ENCODE measurements at regions not wholly inside any gene's neighbourhood (a gene's known extent, or its start where the extent isn't known, plus 50 kb on each side); places are given as distances from the start of the nearest gene placed in this dataset.

- no peaks in the 10 kb centered on the region for H3K79me2 ChIP-seq
- no peak overlapping the region for H3K9ac ChIP-seq
Measured at GRCh38 chr12:86445356-86445755, 189.2 kb upstream of the MGAT4C start.

GRCh38 chr12:86435053-86435452, 178.9 kb upstream of the MGAT4C start:
- H3K9ac ChIP-seq, result no peak overlapping the region
- no peaks in the 10 kb centered on the region for H3K9me3 ChIP-seq (ENCODE audit: control insufficient read depth, low read length)
- no peaks in the 10 kb centered on the region for H3K79me2 ChIP-seq
- no peak overlapping the region for H2AFZ ChIP-seq
- H3K27ac ChIP-seq, result no peak overlapping the region
- no peaks in the 10 kb centered on the region for H3K27me3 ChIP-seq (ENCODE audit: control insufficient read depth, insufficient read depth, low read length)
- no peak overlapping the region for H3K4me3 ChIP-seq (ENCODE audit: low read depth, low read length)
- TF ChIP-seq CTCF (IDR thresholded peaks at IDR 0.05), result no peak
- H3K4me2 ChIP-seq (ENCODE audit: low read length), result no peak overlapping the region
- no peaks in the 10 kb centered on the region for H3K36me3 ChIP-seq (ENCODE audit: control insufficient read depth, insufficient read depth, low read length)
- no peaks in the 10 kb centered on the region for H3K4me1 ChIP-seq

More at GRCh38 chr12:86445356-86445755, 189.2 kb upstream of the MGAT4C start:
- no peaks in the 10 kb centered on the region for H3K27me3 ChIP-seq (ENCODE audit: control insufficient read depth, insufficient read depth, low read length)
- H3K9me3 ChIP-seq (ENCODE audit: control insufficient read depth, low read length), result no peaks in the 10 kb centered on the region
- H3K27ac ChIP-seq, result no peak overlapping the region
- H3K4me2 ChIP-seq (ENCODE audit: low read length), result no peak overlapping the region
- H3K4me1 ChIP-seq, result no peaks in the 10 kb centered on the region
- no peak for TF ChIP-seq CTCF (IDR thresholded peaks at IDR 0.05)
- no peaks in the 10 kb centered on the region for H3K36me3 ChIP-seq (ENCODE audit: control insufficient read depth, insufficient read depth, low read length)
- no peak overlapping the region for H3K4me3 ChIP-seq (ENCODE audit: low read depth, low read length)
- no peak overlapping the region for H2AFZ ChIP-seq

DNA sequence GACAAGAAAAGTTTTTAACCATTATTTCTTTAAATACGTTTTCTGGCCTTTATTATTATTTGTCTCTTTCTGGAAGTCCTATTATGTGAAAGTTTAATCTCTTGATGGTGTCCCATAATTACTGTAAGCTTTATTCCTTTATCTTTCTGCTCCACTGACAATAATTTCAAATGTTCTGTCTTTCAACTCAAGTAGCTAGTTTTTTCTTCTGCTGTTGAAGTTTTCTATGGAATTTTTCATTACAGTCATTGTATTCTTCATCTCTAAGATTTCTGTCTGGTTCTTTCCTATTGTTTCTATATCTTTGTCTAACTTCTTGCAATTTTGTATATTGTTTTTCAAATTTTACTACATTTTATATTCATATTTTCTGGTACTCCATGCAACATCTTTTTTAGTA, 173.6 kb upstream of the MGAT4C start:
- no peak overlapping the region for H2AFZ ChIP-seq
- no peak for TF ChIP-seq CTCF (IDR thresholded peaks at IDR 0.05)
- no peaks in the 10 kb centered on the region for H3K27me3 ChIP-seq (ENCODE audit: control insufficient read depth, insufficient read depth, low read length)
- no peaks in the 10 kb centered on the region for H3K79me2 ChIP-seq
- no peak overlapping the region for H3K4me2 ChIP-seq (ENCODE audit: low read length)
- no peak overlapping the region for H3K4me3 ChIP-seq (ENCODE audit: low read depth, low read length)
- H3K4me1 ChIP-seq, result no peaks in the 10 kb centered on the region
- H3K9me3 ChIP-seq (ENCODE audit: control insufficient read depth, low read length), result no peaks in the 10 kb centered on the region
- no peak overlapping the region for H3K9ac ChIP-seq
- no peak overlapping the region for H3K27ac ChIP-seq
- no peaks in the 10 kb centered on the region for H3K36me3 ChIP-seq (ENCODE audit: control insufficient read depth, insufficient read depth, low read length)

DNA sequence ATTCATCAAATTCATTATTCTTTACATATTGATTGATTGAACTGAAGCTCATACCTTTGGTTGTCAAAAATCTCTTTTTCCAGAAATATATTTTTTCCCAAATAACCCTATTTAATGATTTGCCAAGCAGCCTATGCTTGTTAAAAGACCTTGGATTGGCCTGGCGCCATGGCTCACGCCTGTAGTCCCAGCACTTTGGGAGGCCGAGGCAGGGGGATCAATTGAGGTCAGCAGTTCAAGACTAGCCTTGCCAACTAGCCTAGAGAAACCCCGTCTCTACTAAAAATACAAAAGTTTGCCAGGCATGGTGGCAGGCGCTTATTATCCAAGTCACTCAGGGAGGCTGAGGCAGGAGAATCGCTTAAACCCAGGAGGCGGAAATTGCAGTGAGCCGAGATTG, 165.1 kb upstream of the MGAT4C start:
- H3K4me2 ChIP-seq (ENCODE audit: low read length), result no peak overlapping the region
- no peaks in the 10 kb centered on the region for H3K79me2 ChIP-seq
- no peak overlapping the region for H3K27ac ChIP-seq
- H3K9me3 ChIP-seq (ENCODE audit: control insufficient read depth, low read length), result no peaks in the 10 kb centered on the region
- TF ChIP-seq CTCF (IDR thresholded peaks at IDR 0.05), result no peak
- no peak overlapping the region for H3K9ac ChIP-seq
- no peaks in the 10 kb centered on the region for H3K27me3 ChIP-seq (ENCODE audit: control insufficient read depth, insufficient read depth, low read length)
- no peak overlapping the region for H3K4me3 ChIP-seq (ENCODE audit: low read depth, low read length)
- no peaks in the 10 kb centered on the region for H3K36me3 ChIP-seq (ENCODE audit: control insufficient read depth, insufficient read depth, low read length)
- H2AFZ ChIP-seq, result no peak overlapping the region
- no peaks in the 10 kb centered on the region for H3K4me1 ChIP-seq

- Histone ChIP-seq H3K9me3 (ENCODE audit: control insufficient read depth, low read length) (no peaks in the 10 kb centered on the region), H3K4me2 (ENCODE audit: low read length) (no peak overlapping the region), H3K4me3 (ENCODE audit: low read depth, low read length) (no peak overlapping the region), H3K9ac (no peak overlapping the region), H3K36me3 (ENCODE audit: control insufficient read depth, insufficient read depth, low read length) (no peaks in the 10 kb centered on the region), H3K4me1 (no peaks in the 10 kb centered on the region), H3K27ac (no peak overlapping the region), H3K79me2 (no peaks in the 10 kb centered on the region), H2AFZ (no peak overlapping the region), H3K27me3 (ENCODE audit: control insufficient read depth, insufficient read depth, low read length) (no peaks in the 10 kb centered on the region)
- no peak for TF ChIP-seq CTCF (IDR thresholded peaks at IDR 0.05)
Measured at GRCh38 chr12:86414201-86414600, 158.0 kb upstream of the MGAT4C start.

All from parathyroid adenoma (tissue), 2 donors.